Breast epithelium (tissue), 3 donors: ENCODE measurements at regions not wholly inside any gene's neighbourhood (a gene's known extent, or its start where the extent isn't known, plus 50 kb on each side); places are given as distances from the start of the nearest gene placed in this dataset.

Experiments used
- CTCF ChIP-seq, 3 donors: fragments of 450-650 bp; IDR thresholded peaks; one replicate each; pipeline ENCODE4 v1.5.1; 2016 to 2017; ENCODE audit warnings: antibody characterized with exemption in 3 of 3, mild to moderate bottlenecking in 3 of 3, moderate library complexity in 3 of 3
- POLR2AphosphoS5 ChIP-seq, 3 donors: sonication (generic); formaldehyde crosslinking; IDR thresholded peaks; one replicate each; pipeline ENCODE4 v1.6.1; 2017; ENCODE audit warnings: antibody characterized with exemption in 3 of 3

GRCh38 chr11:90908074-90908473 is 685.2 kb upstream of the CHORDC1 start:
- no peak for TF ChIP-seq POLR2AphosphoS5 (IDR thresholded peaks at IDR 0.05)
- no peak for TF ChIP-seq CTCF (IDR thresholded peaks at IDR 0.05)
